Endothelial cell (in vitro differentiated cells): ENCODE measurements at regions not wholly inside any gene's neighbourhood (a gene's known extent, or its start where the extent isn't known, plus 50 kb on each side); places are given as distances from the start of the nearest gene placed in this dataset.

Experiments used
- DNase-seq: peaks from one replicate; pipeline ENCODE4 v3.0.0; 2021; ENCODE audit warnings: low spot score
- H3K27ac Mint-ChIP-seq: one replicate; pipeline ENCODE4 v1.8.0; 2021; ENCODE audit warnings: mixed read lengths, inconsistent platforms; ENCODE audit not compliant: unreplicated experiment
- H3K27me3 Mint-ChIP-seq: one replicate; pipeline ENCODE4 v1.8.0; 2021; ENCODE audit warnings: mild to moderate bottlenecking, moderate library complexity, mixed read lengths, inconsistent platforms; ENCODE audit not compliant: unreplicated experiment
- H3K36me3 Mint-ChIP-seq: one replicate; pipeline ENCODE4 v1.8.0; 2021; ENCODE audit warnings: mild to moderate bottlenecking, low read depth, mixed read lengths, inconsistent platforms; ENCODE audit not compliant: unreplicated experiment
- H3K4me1 Mint-ChIP-seq: one replicate; pipeline ENCODE4 v1.8.0; 2021; ENCODE audit warnings: mild to moderate bottlenecking, mixed read lengths, inconsistent platforms; ENCODE audit not compliant: unreplicated experiment
- H3K4me3 Mint-ChIP-seq: one replicate; pipeline ENCODE4 v1.8.0; 2021; ENCODE audit warnings: mild to moderate bottlenecking, mixed read lengths, inconsistent platforms; ENCODE audit not compliant: unreplicated experiment
- H3K9me3 Mint-ChIP-seq: one replicate; pipeline ENCODE4 v1.8.0; 2021; ENCODE audit warnings: mixed read lengths, inconsistent platforms; ENCODE audit not compliant: unreplicated experiment
- TF ChIP-seq, protein P1 (sequence below): fragments of 200-600 bp; sonication (generic); IDR thresholded peaks from one replicate; pipeline ENCODE4 v1.5.0; 2021; ENCODE audit warnings: antibody characterized with exemption; ENCODE audit not compliant: unreplicated experiment

DNA sequence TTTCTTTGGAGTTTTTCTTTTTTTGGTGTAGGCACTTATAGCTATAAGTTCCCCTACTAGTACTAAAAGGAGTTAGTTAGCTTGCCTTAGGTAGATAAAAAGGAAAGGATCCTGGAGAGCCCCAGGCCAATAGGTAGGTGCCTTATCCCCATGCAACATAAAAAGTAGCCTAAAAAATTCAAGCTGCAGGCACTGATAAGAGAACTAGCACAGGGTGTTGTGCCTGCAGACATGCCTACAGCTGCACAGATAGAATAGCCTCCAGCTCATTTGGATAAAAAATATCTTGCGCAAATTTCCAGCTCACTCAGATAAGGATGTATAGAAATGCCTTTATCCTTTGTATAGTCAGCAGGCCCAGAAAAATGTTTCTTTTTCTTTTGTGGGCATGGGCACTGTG, 71.4 kb upstream of the UTY start:
- H3K4me3 Mint-ChIP-seq = no peak overlapping the region
- no peak overlapping the region for H3K27ac Mint-ChIP-seq
- H3K27me3 Mint-ChIP-seq = peaks cover 3% of the 10 kb centered on the region

DNA sequence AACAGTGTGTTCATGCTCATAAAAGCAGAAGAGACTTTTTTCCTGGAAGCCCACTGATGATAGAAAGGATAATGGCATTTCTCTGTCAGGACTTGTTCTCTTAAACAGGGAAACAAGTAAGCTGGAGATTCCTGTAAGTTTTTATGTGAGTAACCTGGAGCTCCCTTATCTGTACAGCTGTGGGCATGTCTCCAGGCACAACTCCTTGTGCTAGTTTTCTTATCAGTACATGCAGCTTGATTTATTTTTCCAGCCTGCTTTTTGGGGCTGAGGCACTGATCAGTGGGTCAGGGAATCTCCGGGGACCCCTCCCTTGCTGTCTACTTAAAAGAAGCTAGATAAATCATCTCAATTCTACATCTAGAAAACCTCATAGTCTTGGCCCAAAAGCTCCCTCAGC, 64.7 kb upstream of the UTY start:
- Mint-ChIP-seq H3K4me1 (peaks cover 10% of the 10 kb centered on the region), H3K4me3 (no peak overlapping the region), H3K9me3 (no peaks in the 10 kb centered on the region), H3K27ac (peak overlapping the region; percentile 90), H3K36me3 (no peaks in the 10 kb centered on the region), H3K27me3 (no peaks in the 10 kb centered on the region)
- TF ChIP-seq, protein P1, sequence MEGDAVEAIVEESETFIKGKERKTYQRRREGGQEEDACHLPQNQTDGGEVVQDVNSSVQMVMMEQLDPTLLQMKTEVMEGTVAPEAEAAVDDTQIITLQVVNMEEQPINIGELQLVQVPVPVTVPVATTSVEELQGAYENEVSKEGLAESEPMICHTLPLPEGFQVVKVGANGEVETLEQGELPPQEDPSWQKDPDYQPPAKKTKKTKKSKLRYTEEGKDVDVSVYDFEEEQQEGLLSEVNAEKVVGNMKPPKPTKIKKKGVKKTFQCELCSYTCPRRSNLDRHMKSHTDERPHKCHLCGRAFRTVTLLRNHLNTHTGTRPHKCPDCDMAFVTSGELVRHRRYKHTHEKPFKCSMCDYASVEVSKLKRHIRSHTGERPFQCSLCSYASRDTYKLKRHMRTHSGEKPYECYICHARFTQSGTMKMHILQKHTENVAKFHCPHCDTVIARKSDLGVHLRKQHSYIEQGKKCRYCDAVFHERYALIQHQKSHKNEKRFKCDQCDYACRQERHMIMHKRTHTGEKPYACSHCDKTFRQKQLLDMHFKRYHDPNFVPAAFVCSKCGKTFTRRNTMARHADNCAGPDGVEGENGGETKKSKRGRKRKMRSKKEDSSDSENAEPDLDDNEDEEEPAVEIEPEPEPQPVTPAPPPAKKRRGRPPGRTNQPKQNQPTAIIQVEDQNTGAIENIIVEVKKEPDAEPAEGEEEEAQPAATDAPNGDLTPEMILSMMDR = no peak
- no peak for DNase-seq

More for the DNA sequence above, 71.4 kb upstream of the UTY start:
- TF ChIP-seq, protein P1 = no peak
- DNase-seq = no peak
- H3K36me3 Mint-ChIP-seq = no peaks in the 10 kb centered on the region
- H3K9me3 Mint-ChIP-seq = no peaks in the 10 kb centered on the region
- no peaks in the 10 kb centered on the region for H3K4me1 Mint-ChIP-seq

- Mint-ChIP-seq H3K9me3 (no peaks in the 10 kb centered on the region), H3K4me3 (no peak overlapping the region), H3K36me3 (no peaks in the 10 kb centered on the region), H3K27me3 (no peaks in the 10 kb centered on the region), H3K27ac (no peak overlapping the region), H3K4me1 (peaks cover under 1% of the 10 kb centered on the region)
- no peak for DNase-seq
- TF ChIP-seq, protein P1 = no peak
These were observed 58.1 kb upstream of the UTY start for GRCh38 chrY:13537919-13538318.
